ENCODE measurements at regions not wholly inside any gene's neighbourhood (a gene's known extent, or its start where the extent isn't known, plus 50 kb on each side); places are given as distances from the start of the nearest gene placed in this dataset.

GRCh38 chr5:170169996-170170395, 62.8 kb upstream of the C5orf58 start:
- Histone ChIP-seq H3K9me3 (no peaks in the 10 kb centered on the region), H3K4me1 (ENCODE audit: insufficient read depth) (no peaks in the 10 kb centered on the region), H3K36me3 (no peaks in the 10 kb centered on the region), H3K4me3 (no peak overlapping the region), H3K27ac (no peak overlapping the region), H3K27me3 (no peaks in the 10 kb centered on the region)
- intact Hi-C loops (cut with DNase I): no loop called here
- no peak for DNase-seq
- TF ChIP-seq POLR2A (IDR thresholded peaks at IDR 0.05) (no peak), EP300 (IDR thresholded peaks at IDR 0.05) (no peak)
- TF ChIP-seq, protein P1, sequence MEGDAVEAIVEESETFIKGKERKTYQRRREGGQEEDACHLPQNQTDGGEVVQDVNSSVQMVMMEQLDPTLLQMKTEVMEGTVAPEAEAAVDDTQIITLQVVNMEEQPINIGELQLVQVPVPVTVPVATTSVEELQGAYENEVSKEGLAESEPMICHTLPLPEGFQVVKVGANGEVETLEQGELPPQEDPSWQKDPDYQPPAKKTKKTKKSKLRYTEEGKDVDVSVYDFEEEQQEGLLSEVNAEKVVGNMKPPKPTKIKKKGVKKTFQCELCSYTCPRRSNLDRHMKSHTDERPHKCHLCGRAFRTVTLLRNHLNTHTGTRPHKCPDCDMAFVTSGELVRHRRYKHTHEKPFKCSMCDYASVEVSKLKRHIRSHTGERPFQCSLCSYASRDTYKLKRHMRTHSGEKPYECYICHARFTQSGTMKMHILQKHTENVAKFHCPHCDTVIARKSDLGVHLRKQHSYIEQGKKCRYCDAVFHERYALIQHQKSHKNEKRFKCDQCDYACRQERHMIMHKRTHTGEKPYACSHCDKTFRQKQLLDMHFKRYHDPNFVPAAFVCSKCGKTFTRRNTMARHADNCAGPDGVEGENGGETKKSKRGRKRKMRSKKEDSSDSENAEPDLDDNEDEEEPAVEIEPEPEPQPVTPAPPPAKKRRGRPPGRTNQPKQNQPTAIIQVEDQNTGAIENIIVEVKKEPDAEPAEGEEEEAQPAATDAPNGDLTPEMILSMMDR (IDR thresholded peaks at IDR 0.05): no peak
- WGBS, 3 donors: 52 to 58% (median 55%) methylated on average over 4 of the region's 4 CpGs

- whole genome bisulfite sequencing, 3 donors: 75 to 87% (median 82%) methylated on average over 3 to 4 of the region's 4 CpGs
- no peaks in the 10 kb centered on the region for H3K4me1 ChIP-seq (ENCODE audit: insufficient read depth)
- no peaks in the 10 kb centered on the region for H3K27me3 ChIP-seq
- H3K9me3 ChIP-seq: no peaks in the 10 kb centered on the region
- H3K4me3 ChIP-seq: no peak overlapping the region
- TF ChIP-seq EP300 (IDR thresholded peaks at IDR 0.05) (no peak), POLR2A (IDR thresholded peaks at IDR 0.05) (no peak)
- TF ChIP-seq, protein P1 (IDR thresholded peaks at IDR 0.05): no peak
- no peak for DNase-seq
- H3K36me3 ChIP-seq: no peaks in the 10 kb centered on the region
- H3K27ac ChIP-seq: no peak overlapping the region
- intact Hi-C loops (cut with DNase I): no loop called here
These were observed 61.0 kb upstream of the C5orf58 start for GRCh38 chr5:170171811-170172210.

- H3K9me3 ChIP-seq: no peaks in the 10 kb centered on the region
- no peak for DNase-seq
- no peaks in the 10 kb centered on the region for H3K4me1 ChIP-seq (ENCODE audit: insufficient read depth)
- no peaks in the 10 kb centered on the region for H3K36me3 ChIP-seq
- no peak overlapping the region for H3K4me3 ChIP-seq
- no peaks in the 10 kb centered on the region for H3K27me3 ChIP-seq
- intact Hi-C loops (cut with DNase I): no loop called here
- TF ChIP-seq POLR2A (IDR thresholded peaks at IDR 0.05): no peak
- TF ChIP-seq EP300 (IDR thresholded peaks at IDR 0.05): no peak
- TF ChIP-seq, protein P1 (IDR thresholded peaks at IDR 0.05): no peak
- no peak overlapping the region for H3K27ac ChIP-seq
- 79 to 82% (median 82%) methylated on average over 4 of the region's 4 CpGs for WGBS, 3 donors
These were observed 59.6 kb upstream of the C5orf58 start for GRCh38 chr5:170173227-170173626.

- no peaks in the 10 kb centered on the region for H3K4me1 ChIP-seq (ENCODE audit: insufficient read depth)
- intact Hi-C loops (cut with DNase I): no loop called here
- TF ChIP-seq EP300 (IDR thresholded peaks at IDR 0.05) (no peak), POLR2A (IDR thresholded peaks at IDR 0.05) (no peak)
- TF ChIP-seq, protein P1 (IDR thresholded peaks at IDR 0.05): no peak
- no peaks in the 10 kb centered on the region for H3K36me3 ChIP-seq
- H3K9me3 ChIP-seq: no peaks in the 10 kb centered on the region
- H3K27ac ChIP-seq: no peak overlapping the region
- H3K27me3 ChIP-seq: no peaks in the 10 kb centered on the region
- no peak for DNase-seq
- H3K4me3 ChIP-seq: no peak overlapping the region
- WGBS, 3 donors: 57 to 71% (median 62%) methylated on average over 5 of the region's 5 CpGs
These were observed 59.1 kb upstream of the C5orf58 start for GRCh38 chr5:170173647-170174046.

DNA sequence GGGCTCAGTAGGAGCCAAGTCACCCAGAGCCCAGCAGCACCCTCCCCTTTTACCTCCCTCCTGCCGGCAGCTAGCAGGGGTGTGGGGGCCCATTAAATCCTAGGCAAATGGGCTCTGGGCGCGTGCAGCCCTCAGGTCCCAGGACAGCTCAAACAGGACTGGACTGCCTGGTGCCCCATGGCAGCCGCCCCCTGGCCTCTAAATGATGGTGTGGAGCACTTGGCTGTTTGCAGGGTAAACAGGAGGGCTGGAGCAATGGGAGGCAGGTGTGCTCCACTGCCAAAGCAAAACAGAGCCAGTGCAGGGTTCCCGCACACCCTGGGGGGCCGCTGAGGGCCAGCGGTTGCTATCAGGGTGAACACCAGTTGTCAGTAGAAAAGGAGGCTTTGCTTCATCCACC, 55.9 kb upstream of the C5orf58 start:
- Histone ChIP-seq H3K36me3 (no peaks in the 10 kb centered on the region), H3K27ac (no peak overlapping the region), H3K4me1 (ENCODE audit: insufficient read depth) (no peaks in the 10 kb centered on the region), H3K4me3 (no peak overlapping the region), H3K9me3 (no peaks in the 10 kb centered on the region), H3K27me3 (no peaks in the 10 kb centered on the region)
- no peak for DNase-seq
- 61 to 69% (median 61%) methylated on average over 7 of the region's 7 CpGs for WGBS, 3 donors
- intact Hi-C loops (cut with DNase I): no loop called here
- no peak for TF ChIP-seq POLR2A (IDR thresholded peaks at IDR 0.05)
- TF ChIP-seq EP300 (IDR thresholded peaks at IDR 0.05): no peak
- TF ChIP-seq, protein P1 (IDR thresholded peaks at IDR 0.05): no peak
